Activated naive CD4-positive, alpha-beta T cell treated with anti-CD3 and anti-CD28 coated beads, Interleukin-2, amount 10 ng/mL, durations not matched to agents 7 days and 5 days (primary cell): ENCODE measurements at regions not wholly inside any gene's neighbourhood (a gene's known extent, or its start where the extent isn't known, plus 50 kb on each side); places are given as distances from the start of the nearest gene placed in this dataset.

Experiments used
- CTCF ChIA-PET: fragments of 350-600 bp; sonication (Branson Sonifier 250); formaldehyde crosslinking; loops from one replicate; lab custom pipeline; 2021; ENCODE audit warnings: antibody characterized with exemption; lab: Charles Lee
- DNase-seq: peaks from one replicate; pipeline ENCODE4 v3.0.0-alpha.2; 2020
- H3K27ac Mint-ChIP-seq: one replicate; pipeline ENCODE4 v1.8.0; 2021; ENCODE audit warnings: mild to moderate bottlenecking, moderate library complexity, mixed read lengths
- H3K27me3 Mint-ChIP-seq: one replicate; pipeline ENCODE4 v1.8.0; 2021; ENCODE audit warnings: mild to moderate bottlenecking, mixed read lengths
- H3K36me3 Mint-ChIP-seq: one replicate; pipeline ENCODE4 v1.8.0; 2021; ENCODE audit warnings: mixed read lengths
- H3K4me1 Mint-ChIP-seq: one replicate; pipeline ENCODE4 v1.8.0; 2021; ENCODE audit warnings: mixed read lengths
- H3K4me3 Mint-ChIP-seq: one replicate; pipeline ENCODE4 v1.8.0; 2021; ENCODE audit warnings: mild to moderate bottlenecking, moderate library complexity, mixed read lengths
- H3K9me3 Mint-ChIP-seq: one replicate; pipeline ENCODE4 v1.8.0; 2021; ENCODE audit warnings: mixed read lengths

GRCh38 chr1:163777205-163777604, 455.5 kb downstream of the NUF2 start:
- CTCF ChIA-PET, result no interaction called here
- Mint-ChIP-seq H3K4me3 (no peak overlapping the region), H3K36me3 (no peaks in the 10 kb centered on the region), H3K9me3 (peaks cover 5% of the 10 kb centered on the region), H3K4me1 (no peaks in the 10 kb centered on the region), H3K27ac (no peak overlapping the region), H3K27me3 (no peaks in the 10 kb centered on the region)
- no peak for DNase-seq

- no peaks in the 10 kb centered on the region for H3K4me1 Mint-ChIP-seq
- H3K27me3 Mint-ChIP-seq, result no peaks in the 10 kb centered on the region
- DNase-seq, result no peak
- H3K9me3 Mint-ChIP-seq, result peaks cover 2% of the 10 kb centered on the region
- no peaks in the 10 kb centered on the region for H3K36me3 Mint-ChIP-seq
- no peak overlapping the region for H3K4me3 Mint-ChIP-seq
- no peak overlapping the region for H3K27ac Mint-ChIP-seq
- CTCF ChIA-PET, result no interaction called here
These were observed 459.4 kb downstream of the NUF2 start for GRCh38 chr1:163781146-163781545.

DNA sequence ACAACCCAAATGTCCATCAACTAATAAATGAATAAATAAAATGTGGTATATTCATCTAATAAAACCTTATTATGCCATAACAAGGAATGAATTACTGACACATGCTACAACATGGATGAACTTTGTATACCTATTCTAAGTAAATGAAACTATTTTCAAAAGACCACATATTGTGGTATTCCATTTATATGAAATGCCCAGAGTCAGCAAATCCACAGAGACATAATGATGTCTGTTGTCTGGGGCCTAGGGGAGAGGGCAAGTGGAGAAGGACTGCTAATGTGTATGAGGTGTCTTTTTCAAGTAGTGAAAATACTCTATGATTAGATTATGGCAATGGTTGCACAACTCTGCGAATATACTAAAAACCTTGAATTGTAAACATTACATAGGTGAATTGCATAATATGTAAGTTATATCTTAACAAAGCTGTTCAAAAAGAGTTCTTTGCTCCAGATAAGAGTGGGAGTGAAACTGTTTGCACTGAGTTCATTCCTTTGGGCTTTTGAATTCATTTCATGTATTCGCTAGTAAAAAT, 464.2 kb downstream of the NUF2 start:
- H3K27me3 Mint-ChIP-seq, result no peaks in the 10 kb centered on the region
- no peak overlapping the region for H3K4me3 Mint-ChIP-seq
- H3K36me3 Mint-ChIP-seq, result no peaks in the 10 kb centered on the region
- H3K4me1 Mint-ChIP-seq, result no peaks in the 10 kb centered on the region
- CTCF ChIA-PET, result no interaction called here
- peaks cover 4% of the 10 kb centered on the region for H3K9me3 Mint-ChIP-seq
- H3K27ac Mint-ChIP-seq, result no peak overlapping the region
- no peak for DNase-seq

GRCh38 chr1:163789911-163790310, 468.2 kb downstream of the NUF2 start:
- no peak for DNase-seq
- Mint-ChIP-seq H3K4me1 (no peaks in the 10 kb centered on the region), H3K36me3 (no peaks in the 10 kb centered on the region), H3K27ac (no peak overlapping the region), H3K9me3 (peaks cover 8% of the 10 kb centered on the region), H3K4me3 (no peak overlapping the region), H3K27me3 (no peaks in the 10 kb centered on the region)
- CTCF ChIA-PET, result no interaction called here

GRCh38 chr1:163794551-163794950, 472.8 kb downstream of the NUF2 start:
- Mint-ChIP-seq H3K9me3 (peaks cover 7% of the 10 kb centered on the region), H3K27me3 (no peaks in the 10 kb centered on the region), H3K27ac (no peak overlapping the region), H3K36me3 (no peaks in the 10 kb centered on the region), H3K4me3 (no peak overlapping the region), H3K4me1 (no peaks in the 10 kb centered on the region)
- no peak for DNase-seq
- CTCF ChIA-PET, result no interaction called here

DNA sequence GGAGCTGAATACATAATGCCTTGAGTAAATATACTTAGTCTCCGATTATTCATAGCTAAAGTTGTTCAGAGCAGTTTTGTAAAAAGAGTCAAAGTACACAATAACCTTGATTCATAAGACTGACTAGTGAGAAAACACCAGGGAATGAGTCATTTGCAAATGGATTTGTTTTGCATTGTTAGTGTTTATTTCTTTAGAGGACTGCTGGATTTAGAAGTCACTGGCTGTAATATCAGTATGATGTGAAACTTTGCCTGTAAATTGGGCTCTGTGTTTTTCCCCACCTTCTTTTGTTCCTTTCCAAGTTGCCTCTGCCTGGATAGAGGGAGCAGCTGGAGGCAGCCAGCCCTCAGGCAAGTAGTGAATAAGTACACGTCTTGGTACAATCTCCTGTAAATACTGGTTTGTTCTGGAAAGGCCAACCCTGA, 474.7 kb downstream of the NUF2 start:
- CTCF ChIA-PET, result no interaction called here
- no peaks in the 10 kb centered on the region for H3K27me3 Mint-ChIP-seq
- H3K4me3 Mint-ChIP-seq, result no peak overlapping the region
- no peak for DNase-seq
- H3K27ac Mint-ChIP-seq, result no peak overlapping the region
- H3K36me3 Mint-ChIP-seq, result no peaks in the 10 kb centered on the region
- no peaks in the 10 kb centered on the region for H3K4me1 Mint-ChIP-seq
- peaks cover 7% of the 10 kb centered on the region for H3K9me3 Mint-ChIP-seq

DNA sequence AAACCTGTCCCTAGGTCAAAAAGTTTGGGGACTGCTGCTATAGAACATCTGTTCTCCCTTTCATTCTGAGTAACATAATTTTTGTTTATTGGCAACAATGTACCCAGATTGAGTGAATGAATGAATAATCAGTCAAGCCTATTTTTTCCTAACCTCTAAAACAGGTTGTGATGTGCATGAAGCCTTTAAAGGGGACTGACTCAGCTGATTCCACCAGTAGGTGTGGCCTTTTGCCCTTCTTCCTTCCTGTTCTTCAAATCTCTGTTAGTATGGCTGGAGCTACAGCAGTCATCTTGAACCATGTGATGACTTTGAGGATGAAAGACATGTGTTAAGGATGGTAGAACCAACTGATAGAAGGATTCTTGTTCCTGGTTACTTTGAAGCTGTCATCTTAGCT, 476.1 kb downstream of the NUF2 start:
- H3K27ac Mint-ChIP-seq, result no peak overlapping the region

GRCh38 chr1:163799190-163799805, 477.5 kb downstream of the NUF2 start:
- Mint-ChIP-seq H3K36me3 (no peaks in the 10 kb centered on the region), H3K27ac (no peak overlapping the region), H3K27me3 (no peaks in the 10 kb centered on the region), H3K4me1 (no peaks in the 10 kb centered on the region), H3K9me3 (peaks cover 2% of the 10 kb centered on the region), H3K4me3 (no peak overlapping the region)
- CTCF ChIA-PET, result no interaction called here
- DNase-seq, result no peak

More for the DNA sequence above, 476.1 kb downstream of the NUF2 start:
- no peaks in the 10 kb centered on the region for H3K36me3 Mint-ChIP-seq
- no peaks in the 10 kb centered on the region for H3K27me3 Mint-ChIP-seq
- CTCF ChIA-PET, result no interaction called here
- no peak overlapping the region for H3K4me3 Mint-ChIP-seq
- no peak for DNase-seq
- peaks cover 4% of the 10 kb centered on the region for H3K9me3 Mint-ChIP-seq
- no peaks in the 10 kb centered on the region for H3K4me1 Mint-ChIP-seq

- H3K4me1 Mint-ChIP-seq, result no peaks in the 10 kb centered on the region
- no peaks in the 10 kb centered on the region for H3K36me3 Mint-ChIP-seq
- CTCF ChIA-PET, result no interaction called here
- no peak overlapping the region for H3K27ac Mint-ChIP-seq
- H3K27me3 Mint-ChIP-seq, result no peaks in the 10 kb centered on the region
- H3K4me3 Mint-ChIP-seq, result no peak overlapping the region
- H3K9me3 Mint-ChIP-seq, result no peaks in the 10 kb centered on the region
- no peak for DNase-seq
These were observed 485.7 kb downstream of the NUF2 start for GRCh38 chr1:163807331-163808049.

DNA sequence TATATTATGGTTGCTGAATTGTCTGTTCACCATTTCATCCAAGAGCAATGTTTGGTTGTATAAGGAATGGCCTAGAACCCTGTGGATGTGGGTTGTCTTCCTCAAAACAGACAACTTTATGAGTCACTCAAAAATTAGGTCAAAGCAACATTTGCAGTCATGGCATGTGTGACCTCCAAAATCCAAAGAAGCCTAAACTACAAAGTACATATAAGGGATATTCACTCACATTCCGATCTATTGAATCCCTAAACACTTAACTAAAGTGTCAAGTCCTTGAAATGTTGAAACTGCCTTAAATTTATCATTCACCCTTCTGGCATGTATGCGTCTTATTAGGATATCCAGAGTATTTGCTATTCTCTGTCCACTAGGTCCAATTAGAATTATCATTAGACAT, 491.5 kb downstream of the NUF2 start:
- H3K9me3 Mint-ChIP-seq, result peaks cover 5% of the 10 kb centered on the region
- CTCF ChIA-PET, result no interaction called here
- no peak overlapping the region for H3K27ac Mint-ChIP-seq
- H3K4me3 Mint-ChIP-seq, result no peak overlapping the region
- H3K4me1 Mint-ChIP-seq, result no peaks in the 10 kb centered on the region
- H3K36me3 Mint-ChIP-seq, result no peaks in the 10 kb centered on the region
- DNase-seq, result no peak
- no peaks in the 10 kb centered on the region for H3K27me3 Mint-ChIP-seq

GRCh38 chr1:163820226-163820625, 498.5 kb downstream of the NUF2 start:
- no peak for DNase-seq
- no peaks in the 10 kb centered on the region for H3K27me3 Mint-ChIP-seq
- no peak overlapping the region for H3K27ac Mint-ChIP-seq
- no peaks in the 10 kb centered on the region for H3K9me3 Mint-ChIP-seq
- no peaks in the 10 kb centered on the region for H3K36me3 Mint-ChIP-seq
- CTCF ChIA-PET, result no interaction called here
- no peaks in the 10 kb centered on the region for H3K4me1 Mint-ChIP-seq
- no peak overlapping the region for H3K4me3 Mint-ChIP-seq

DNA sequence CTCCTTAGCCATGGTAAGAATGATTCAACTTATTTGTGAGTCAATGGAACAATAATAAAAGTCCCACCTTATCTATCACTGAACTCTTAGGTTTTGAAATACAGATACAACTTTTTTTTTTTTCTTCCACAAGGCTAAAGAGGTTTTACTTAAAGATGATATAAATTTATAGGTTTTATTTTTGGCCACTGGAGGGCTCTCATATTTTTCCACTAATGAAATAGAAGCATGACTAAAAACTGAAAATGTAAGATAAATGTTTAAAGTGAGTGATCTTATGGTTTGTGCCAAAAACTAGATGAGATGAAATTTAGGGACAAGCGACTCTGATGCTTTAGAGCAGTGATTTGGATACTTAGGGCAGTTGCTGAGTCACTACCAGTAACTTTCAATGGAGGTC, 499.0 kb downstream of the NUF2 start:
- no peak overlapping the region for H3K4me3 Mint-ChIP-seq
- H3K4me1 Mint-ChIP-seq, result no peaks in the 10 kb centered on the region
- CTCF ChIA-PET, result no interaction called here
- no peaks in the 10 kb centered on the region for H3K36me3 Mint-ChIP-seq
- no peaks in the 10 kb centered on the region for H3K9me3 Mint-ChIP-seq
- no peak for DNase-seq
- no peak overlapping the region for H3K27ac Mint-ChIP-seq
- H3K27me3 Mint-ChIP-seq, result no peaks in the 10 kb centered on the region

DNA sequence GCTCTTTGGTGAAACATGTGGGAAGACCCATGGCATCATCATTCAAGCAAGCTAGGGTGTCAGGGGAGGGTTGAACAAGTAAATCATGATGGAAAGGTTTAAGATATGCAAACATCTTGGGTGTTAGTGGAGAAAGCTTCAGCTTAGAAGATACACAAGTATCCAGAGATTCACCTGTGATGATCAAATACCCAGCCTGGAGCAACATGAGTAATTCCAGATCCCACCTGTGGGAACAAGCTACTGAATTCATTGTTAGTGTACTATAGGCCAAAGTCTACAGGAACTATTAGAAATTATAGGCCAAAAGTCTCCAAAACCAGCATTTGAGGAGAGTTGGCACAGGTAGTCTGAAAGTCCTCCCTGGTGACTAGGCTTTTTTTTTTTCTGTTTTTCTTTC, 499.9 kb downstream of the NUF2 start:
- Mint-ChIP-seq H3K4me1 (no peaks in the 10 kb centered on the region), H3K9me3 (no peaks in the 10 kb centered on the region), H3K27me3 (no peaks in the 10 kb centered on the region), H3K36me3 (no peaks in the 10 kb centered on the region), H3K4me3 (no peak overlapping the region), H3K27ac (no peak overlapping the region)
- CTCF ChIA-PET, result no interaction called here
- no peak for DNase-seq

GRCh38 chr1:163823017-163823416, 501.3 kb downstream of the NUF2 start:
- Mint-ChIP-seq H3K27ac (no peak overlapping the region), H3K4me1 (no peaks in the 10 kb centered on the region), H3K4me3 (no peak overlapping the region), H3K36me3 (no peaks in the 10 kb centered on the region), H3K27me3 (no peaks in the 10 kb centered on the region), H3K9me3 (no peaks in the 10 kb centered on the region)
- CTCF ChIA-PET, result no interaction called here
- DNase-seq, result no peak

- Mint-ChIP-seq H3K9me3 (no peaks in the 10 kb centered on the region), H3K36me3 (no peaks in the 10 kb centered on the region), H3K27ac (no peak overlapping the region), H3K27me3 (no peaks in the 10 kb centered on the region), H3K4me1 (no peaks in the 10 kb centered on the region), H3K4me3 (no peak overlapping the region)
- CTCF ChIA-PET, result no interaction called here
- no peak for DNase-seq
These were observed 502.3 kb downstream of the NUF2 start for GRCh38 chr1:163824006-163824405.
